GM23338 (cell line): ENCODE measurements at regions not wholly inside any gene's neighbourhood (a gene's known extent, or its start where the extent isn't known, plus 50 kb on each side); places are given as distances from the start of the nearest gene placed in this dataset.

ENCODE experiments used
- ATAC-seq: fragments of 200-7000 bp; cut with Tn5 transposase; 3 replicates; pipeline ENCODE4 v1.9.1; 2020
- DNase-seq: peaks from one replicate; pipeline ENCODE4 v3.0.0-alpha.2; 2015; ENCODE audit warnings: low spot score
- H2AFZ ChIP-seq: fragments of 200-600 bp; sonication (generic); 2 replicates; pipeline ENCODE4 v1.8.0; 2016; ENCODE audit warnings: antibody characterized with exemption, mild to moderate bottlenecking, moderate library complexity
- H3F3A ChIP-seq: fragments of 200-600 bp; sonication (generic); replicated peaks from 2 replicates; pipeline ENCODE4 v1.8.0; 2017; ENCODE audit warnings: antibody characterized with exemption, mixed run types, low read depth
- H3K27ac ChIP-seq: fragments of 200-600 bp; sonication (generic); 2 replicates; pipeline ENCODE4 v1.6.1; 2016; ENCODE audit warnings: low read depth
- H3K27me3 ChIP-seq: fragments of 200-600 bp; sonication (generic); 2 replicates; pipeline ENCODE4 v1.8.0; 2016; ENCODE audit warnings: mild to moderate bottlenecking, mixed run types, moderate library complexity; ENCODE audit not compliant: insufficient read depth
- H3K36me3 ChIP-seq: fragments of 200-600 bp; sonication (generic); 2 replicates; pipeline ENCODE4 v1.8.0; 2016; ENCODE audit warnings: mild to moderate bottlenecking; ENCODE audit not compliant: insufficient read depth
- H3K4me1 ChIP-seq: fragments of 200-600 bp; sonication (generic); 2 replicates; pipeline ENCODE4 v1.8.0; 2016; ENCODE audit warnings: mild to moderate bottlenecking, moderate library complexity; ENCODE audit not compliant: insufficient read depth
- H3K4me2 ChIP-seq: fragments of 200-600 bp; sonication (generic); 2 replicates; pipeline ENCODE4 v1.7.1; 2017; ENCODE audit warnings: mixed run types
- H3K4me3 ChIP-seq: fragments of 200-600 bp; sonication (generic); 2 replicates; pipeline ENCODE4 v1.6.1; 2016; ENCODE audit warnings: mixed run types
- H3K79me2 ChIP-seq: fragments of 200-600 bp; sonication (generic); replicated peaks from 2 replicates; pipeline ENCODE4 v1.8.0; 2017; ENCODE audit warnings: mild to moderate bottlenecking; ENCODE audit not compliant: insufficient read depth
- H3K9me2 ChIP-seq: fragments of 200-600 bp; sonication (generic); 2 replicates; pipeline ENCODE4 v1.8.0; 2017; ENCODE audit not compliant: insufficient read depth
- H4K20me1 ChIP-seq: fragments of 200-600 bp; sonication (generic); replicated peaks from 2 replicates; pipeline ENCODE4 v1.8.0; 2017; ENCODE audit warnings: mild to moderate bottlenecking; ENCODE audit not compliant: insufficient read depth
- H3K27ac Mint-ChIP-seq: 2 replicates; pipeline ENCODE4 v1.8.0; 2020; ENCODE audit warnings: inconsistent platforms, mild to moderate bottlenecking, moderate library complexity, mixed read lengths
- H3K27me3 Mint-ChIP-seq: 3 replicates; pipeline ENCODE4 v1.8.0; 2022; ENCODE audit warnings: low read depth, mild to moderate bottlenecking, moderate library complexity, mixed read lengths, inconsistent platforms; ENCODE audit not compliant: insufficient read depth, poor library complexity
- H3K36me3 Mint-ChIP-seq: 3 replicates; pipeline ENCODE4 v1.8.0; 2021; ENCODE audit warnings: low read depth, mild to moderate bottlenecking, inconsistent platforms, moderate library complexity, mixed read lengths
- H3K4me1 Mint-ChIP-seq: 3 replicates; pipeline ENCODE4 v1.8.0; 2020; ENCODE audit warnings: mild to moderate bottlenecking, inconsistent platforms, mixed read lengths
- H3K4me3 Mint-ChIP-seq: 3 replicates; pipeline ENCODE4 v1.8.0; 2021; ENCODE audit warnings: moderate library complexity, mild to moderate bottlenecking, inconsistent platforms, mixed read lengths
- H3K9me3 Mint-ChIP-seq: 3 replicates; pipeline ENCODE4 v1.8.0; 2020; ENCODE audit warnings: moderate library complexity, mild to moderate bottlenecking, inconsistent platforms, mixed read lengths
- CREB1 ChIP-seq: fragments of 250-450 bp; sonication (Bioruptor Pico); IDR thresholded peaks from 2 replicates; pipeline ENCODE4 v1.5.0; 2020; ENCODE audit warnings: low read depth, mild to moderate bottlenecking, moderate library complexity
- JUNB ChIP-seq: IDR thresholded peaks from one replicate; pipeline ENCODE4 v1.6.1; 2016; ENCODE audit warnings: antibody characterized with exemption; ENCODE audit not compliant: unreplicated experiment
- NANOG ChIP-seq: IDR thresholded peaks from 2 replicates; pipeline ENCODE4 v1.6.1; 2016; ENCODE audit warnings: antibody characterized with exemption, borderline replicate concordance
- POLR2AphosphoS5 ChIP-seq: IDR thresholded peaks from 2 replicates; pipeline ENCODE4 v1.6.1; 2016; ENCODE audit warnings: antibody characterized with exemption, low read depth
- STAT1 ChIP-seq: IDR thresholded peaks from one replicate; pipeline ENCODE4 v1.6.1; 2016; ENCODE audit warnings: antibody characterized with exemption; ENCODE audit not compliant: unreplicated experiment
- ZNF114 ChIP-seq: fragments of 250-450 bp; sonication (Bioruptor Pico); IDR thresholded peaks from 2 replicates; pipeline ENCODE4 v1.5.0; 2020; ENCODE audit warnings: mild to moderate bottlenecking, moderate library complexity
- ZNF331 ChIP-seq: fragments of 250-450 bp; sonication (Bioruptor Pico); IDR thresholded peaks from 2 replicates; pipeline ENCODE4 v1.5.0; 2020; ENCODE audit warnings: low read depth, mild to moderate bottlenecking, moderate library complexity
- TF ChIP-seq, protein P1 (sequence below): fragments of 250-450 bp; sonication (Bioruptor Pico); IDR thresholded peaks from 2 replicates; pipeline ENCODE4 v1.5.0; 2020; ENCODE audit warnings: mild to moderate bottlenecking, moderate library complexity
- TF ChIP-seq, protein P2 (sequence below): IDR thresholded peaks from 2 replicates; pipeline ENCODE4 v1.6.1; 2016; ENCODE audit warnings: antibody characterized with exemption

- no peak for TF ChIP-seq ZNF331 (CRISPR knock-in tag)
- TF ChIP-seq ZNF114 (CRISPR knock-in tag), result no peak
- TF ChIP-seq CREB1 (CRISPR knock-in tag), result no peak
- no peak for TF ChIP-seq STAT1
- no peak for TF ChIP-seq NANOG
- no peak for TF ChIP-seq JUNB
Observed at GRCh38 chr2:105611811-105612424, 132.8 kb upstream of the NCK2 start (continued).

DNA sequence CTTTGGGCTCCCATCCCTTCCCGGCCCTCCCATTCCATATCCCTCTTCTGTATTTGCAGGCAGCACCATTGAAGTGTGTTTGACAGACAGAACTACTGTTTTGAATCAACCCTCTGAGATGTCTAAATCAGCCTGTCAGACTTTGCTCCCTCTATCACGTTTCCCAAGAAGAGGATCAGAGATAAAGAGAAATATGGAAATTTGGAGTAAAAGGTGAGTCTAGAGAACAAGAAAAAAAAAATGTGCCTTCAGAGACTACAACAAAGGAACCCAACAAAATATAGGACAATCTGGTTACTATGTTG, 133.4 kb upstream of the NCK2 start:
- Histone ChIP-seq H3K79me2 (no peaks in the 10 kb centered on the region), H4K20me1 (no peaks in the 10 kb centered on the region), H3K27ac (no peak overlapping the region), H3K4me2 (no peak overlapping the region), H2AFZ (no peak overlapping the region), H3K4me1 (0 out of 2 replicates have a peak, but pooled peaks cover 6% of the 10 kb centered on the region), H3K36me3 (no peaks in the 10 kb centered on the region), H3K27me3 (no peaks in the 10 kb centered on the region), H3K9me2 (no peaks in the 10 kb centered on the region), H3K4me3 (no peak overlapping the region), H3F3A (no peaks in the 10 kb centered on the region)
- no peak overlapping the region for H3K4me3 Mint-ChIP-seq
- no peak for ATAC-seq
- TF ChIP-seq POLR2AphosphoS5, result no peak
- no peak for TF ChIP-seq STAT1
- no peak for TF ChIP-seq ZNF114 (CRISPR knock-in tag)
- TF ChIP-seq, protein P1, sequence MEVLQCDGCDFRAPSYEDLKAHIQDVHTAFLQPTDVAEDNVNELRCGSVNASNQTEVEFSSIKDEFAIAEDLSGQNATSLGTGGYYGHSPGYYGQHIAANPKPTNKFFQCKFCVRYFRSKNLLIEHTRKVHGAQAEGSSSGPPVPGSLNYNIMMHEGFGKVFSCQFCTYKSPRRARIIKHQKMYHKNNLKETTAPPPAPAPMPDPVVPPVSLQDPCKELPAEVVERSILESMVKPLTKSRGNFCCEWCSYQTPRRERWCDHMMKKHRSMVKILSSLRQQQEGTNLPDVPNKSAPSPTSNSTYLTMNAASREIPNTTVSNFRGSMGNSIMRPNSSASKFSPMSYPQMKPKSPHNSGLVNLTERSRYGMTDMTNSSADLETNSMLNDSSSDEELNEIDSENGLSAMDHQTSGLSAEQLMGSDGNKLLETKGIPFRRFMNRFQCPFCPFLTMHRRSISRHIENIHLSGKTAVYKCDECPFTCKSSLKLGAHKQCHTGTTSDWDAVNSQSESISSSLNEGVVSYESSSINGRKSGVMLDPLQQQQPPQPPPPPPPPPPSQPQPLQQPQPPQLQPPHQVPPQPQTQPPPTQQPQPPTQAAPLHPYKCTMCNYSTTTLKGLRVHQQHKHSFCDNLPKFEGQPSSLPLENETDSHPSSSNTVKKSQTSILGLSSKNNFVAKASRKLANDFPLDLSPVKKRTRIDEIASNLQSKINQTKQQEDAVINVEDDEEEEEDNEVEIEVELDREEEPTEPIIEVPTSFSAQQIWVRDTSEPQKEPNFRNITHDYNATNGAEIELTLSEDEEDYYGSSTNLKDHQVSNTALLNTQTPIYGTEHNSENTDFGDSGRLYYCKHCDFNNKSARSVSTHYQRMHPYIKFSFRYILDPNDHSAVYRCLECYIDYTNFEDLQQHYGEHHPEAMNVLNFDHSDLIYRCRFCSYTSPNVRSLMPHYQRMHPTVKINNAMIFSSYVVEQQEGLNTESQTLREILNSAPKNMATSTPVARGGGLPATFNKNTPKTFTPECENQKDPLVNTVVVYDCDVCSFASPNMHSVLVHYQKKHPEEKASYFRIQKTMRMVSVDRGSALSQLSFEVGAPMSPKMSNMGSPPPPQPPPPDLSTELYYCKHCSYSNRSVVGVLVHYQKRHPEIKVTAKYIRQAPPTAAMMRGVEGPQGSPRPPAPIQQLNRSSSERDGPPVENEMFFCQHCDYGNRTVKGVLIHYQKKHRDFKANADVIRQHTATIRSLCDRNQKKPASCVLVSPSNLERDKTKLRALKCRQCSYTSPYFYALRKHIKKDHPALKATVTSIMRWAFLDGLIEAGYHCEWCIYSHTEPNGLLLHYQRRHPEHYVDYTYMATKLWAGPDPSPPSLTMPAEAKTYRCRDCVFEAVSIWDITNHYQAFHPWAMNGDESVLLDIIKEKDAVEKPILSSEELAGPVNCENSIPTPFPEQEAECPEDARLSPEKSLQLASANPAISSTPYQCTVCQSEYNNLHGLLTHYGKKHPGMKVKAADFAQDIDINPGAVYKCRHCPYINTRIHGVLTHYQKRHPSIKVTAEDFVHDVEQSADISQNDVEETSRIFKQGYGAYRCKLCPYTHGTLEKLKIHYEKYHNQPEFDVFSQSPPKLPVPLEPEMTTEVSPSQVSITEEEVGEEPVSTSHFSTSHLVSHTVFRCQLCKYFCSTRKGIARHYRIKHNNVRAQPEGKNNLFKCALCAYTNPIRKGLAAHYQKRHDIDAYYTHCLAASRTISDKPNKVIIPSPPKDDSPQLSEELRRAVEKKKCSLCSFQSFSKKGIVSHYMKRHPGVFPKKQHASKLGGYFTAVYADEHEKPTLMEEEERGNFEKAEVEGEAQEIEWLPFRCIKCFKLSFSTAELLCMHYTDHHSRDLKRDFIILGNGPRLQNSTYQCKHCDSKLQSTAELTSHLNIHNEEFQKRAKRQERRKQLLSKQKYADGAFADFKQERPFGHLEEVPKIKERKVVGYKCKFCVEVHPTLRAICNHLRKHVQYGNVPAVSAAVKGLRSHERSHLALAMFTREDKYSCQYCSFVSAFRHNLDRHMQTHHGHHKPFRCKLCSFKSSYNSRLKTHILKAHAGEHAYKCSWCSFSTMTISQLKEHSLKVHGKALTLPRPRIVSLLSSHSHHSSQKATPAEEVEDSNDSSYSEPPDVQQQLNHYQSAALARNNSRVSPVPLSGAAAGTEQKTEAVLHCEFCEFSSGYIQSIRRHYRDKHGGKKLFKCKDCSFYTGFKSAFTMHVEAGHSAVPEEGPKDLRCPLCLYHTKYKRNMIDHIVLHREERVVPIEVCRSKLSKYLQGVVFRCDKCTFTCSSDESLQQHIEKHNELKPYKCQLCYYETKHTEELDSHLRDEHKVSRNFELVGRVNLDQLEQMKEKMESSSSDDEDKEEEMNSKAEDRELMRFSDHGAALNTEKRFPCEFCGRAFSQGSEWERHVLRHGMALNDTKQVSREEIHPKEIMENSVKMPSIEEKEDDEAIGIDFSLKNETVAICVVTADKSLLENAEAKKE (CRISPR knock-in tag), result no peak
- TF ChIP-seq, protein P2, sequence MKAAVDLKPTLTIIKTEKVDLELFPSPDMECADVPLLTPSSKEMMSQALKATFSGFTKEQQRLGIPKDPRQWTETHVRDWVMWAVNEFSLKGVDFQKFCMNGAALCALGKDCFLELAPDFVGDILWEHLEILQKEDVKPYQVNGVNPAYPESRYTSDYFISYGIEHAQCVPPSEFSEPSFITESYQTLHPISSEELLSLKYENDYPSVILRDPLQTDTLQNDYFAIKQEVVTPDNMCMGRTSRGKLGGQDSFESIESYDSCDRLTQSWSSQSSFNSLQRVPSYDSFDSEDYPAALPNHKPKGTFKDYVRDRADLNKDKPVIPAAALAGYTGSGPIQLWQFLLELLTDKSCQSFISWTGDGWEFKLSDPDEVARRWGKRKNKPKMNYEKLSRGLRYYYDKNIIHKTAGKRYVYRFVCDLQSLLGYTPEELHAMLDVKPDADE, result no peak
- peaks cover 3% of the 10 kb centered on the region for H3K27me3 Mint-ChIP-seq
- no peak overlapping the region for H3K27ac Mint-ChIP-seq
- peaks cover 18% of the 10 kb centered on the region for H3K4me1 Mint-ChIP-seq
- no peak for DNase-seq
- no peaks in the 10 kb centered on the region for H3K36me3 Mint-ChIP-seq
- H3K9me3 Mint-ChIP-seq, result no peaks in the 10 kb centered on the region
